Stomach (tissue), 4 donors: ENCODE measurements at regions not wholly inside any gene's neighbourhood (a gene's known extent, or its start where the extent isn't known, plus 50 kb on each side); places are given as distances from the start of the nearest gene placed in this dataset.

Source experiments
- CTCF ChIP-seq, 7 experiments: fragments of 450-650 bp in 4 of 7; fragments of 200-600 bp in 3 of 7; sonication (generic) in 3 of 7; IDR thresholded peaks; one replicate each; pipeline ENCODE4 v1.5.1; 2016 to 2019; ENCODE audit warnings: antibody characterized with exemption in 7 of 7, control low read depth in 2 of 7, mild to moderate bottlenecking in 1 of 7
- EP300 ChIP-seq: sonication (generic); formaldehyde crosslinking; IDR thresholded peaks from one replicate; pipeline ENCODE4 v1.6.1; 2017; ENCODE audit warnings: antibody characterized with exemption
- POLR2A ChIP-seq, 4 donors: fragments of 450-650 bp; IDR thresholded peaks; one replicate each; pipeline ENCODE4 v1.6.1; 2016; ENCODE audit warnings: antibody characterized with exemption in 4 of 4, control low read depth in 2 of 4, mild to moderate bottlenecking in 1 of 4, moderate library complexity in 1 of 4
- POLR2AphosphoS5 ChIP-seq, 3 donors: sonication (generic); formaldehyde crosslinking; IDR thresholded peaks; one replicate each; pipeline ENCODE4 v1.6.1; 2016; ENCODE audit warnings: antibody characterized with exemption in 3 of 3

DNA sequence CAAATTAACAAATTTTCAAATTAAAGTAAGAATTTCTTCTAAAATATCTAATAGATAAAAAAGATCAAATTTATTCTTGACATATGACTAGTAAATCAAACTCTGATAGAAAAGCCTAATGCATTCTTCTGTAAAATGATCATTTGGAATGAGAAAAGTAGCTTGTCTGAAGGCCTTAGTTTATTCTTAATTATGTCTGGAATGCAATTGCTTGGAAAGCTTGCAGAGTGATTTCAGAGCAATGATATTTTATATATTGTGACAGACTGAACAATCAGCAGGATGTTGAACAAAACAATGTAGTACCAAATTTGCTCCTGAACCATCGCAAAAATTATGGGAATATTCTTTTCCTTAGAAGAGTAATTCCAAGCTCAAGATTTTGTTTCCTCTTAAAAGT lies 789.6 kb upstream of the NOVA1 start:
- no peak for TF ChIP-seq CTCF (IDR thresholded peaks at IDR 0.05)
- no peak for TF ChIP-seq POLR2A (IDR thresholded peaks at IDR 0.05)
- TF ChIP-seq POLR2AphosphoS5 (IDR thresholded peaks at IDR 0.05): no peak
- TF ChIP-seq EP300: no peak
